ENCODE measurements at regions not wholly inside any gene's neighbourhood (a gene's known extent, or its start where the extent isn't known, plus 50 kb on each side); places are given as distances from the start of the nearest gene placed in this dataset.

- Histone ChIP-seq H3K27me3 (ENCODE audit: insufficient read depth, low read length, poor library complexity, severe bottlenecking) (no peaks in the 10 kb centered on the region), H3K9me3 (ENCODE audit: low read length) (no peaks in the 10 kb centered on the region), H3K27ac (ENCODE audit: low read depth, low read length) (no peak overlapping the region), H3K4me1 (ENCODE audit: insufficient read depth, low read length) (no peaks in the 10 kb centered on the region), H3K36me3 (ENCODE audit: insufficient read depth, low read length) (no peaks in the 10 kb centered on the region), H3K4me3 (ENCODE audit: low read length) (no peak overlapping the region)
- Mint-ChIP-seq H3K9me3 (peaks cover 0 to 7% (median 5%) of the 10 kb centered on the region in 5 donors), H3K4me3 (no peak overlapping the region), H3K27ac (no peak overlapping the region), H3K36me3 (no peaks in the 10 kb centered on the region), H3K4me1 (no peaks in the 10 kb centered on the region), H3K27me3 (peaks cover 1 to 5% of the 10 kb centered on the region in 2 donors)
- CTCF ChIA-PET, result no interaction called here
- POLR2A ChIA-PET, result no interaction called here
- no peak for DNase-seq
Measured at GRCh38 chr9:17905781-17906175, 326.9 kb downstream of the SH3GL2 start.

DNA sequence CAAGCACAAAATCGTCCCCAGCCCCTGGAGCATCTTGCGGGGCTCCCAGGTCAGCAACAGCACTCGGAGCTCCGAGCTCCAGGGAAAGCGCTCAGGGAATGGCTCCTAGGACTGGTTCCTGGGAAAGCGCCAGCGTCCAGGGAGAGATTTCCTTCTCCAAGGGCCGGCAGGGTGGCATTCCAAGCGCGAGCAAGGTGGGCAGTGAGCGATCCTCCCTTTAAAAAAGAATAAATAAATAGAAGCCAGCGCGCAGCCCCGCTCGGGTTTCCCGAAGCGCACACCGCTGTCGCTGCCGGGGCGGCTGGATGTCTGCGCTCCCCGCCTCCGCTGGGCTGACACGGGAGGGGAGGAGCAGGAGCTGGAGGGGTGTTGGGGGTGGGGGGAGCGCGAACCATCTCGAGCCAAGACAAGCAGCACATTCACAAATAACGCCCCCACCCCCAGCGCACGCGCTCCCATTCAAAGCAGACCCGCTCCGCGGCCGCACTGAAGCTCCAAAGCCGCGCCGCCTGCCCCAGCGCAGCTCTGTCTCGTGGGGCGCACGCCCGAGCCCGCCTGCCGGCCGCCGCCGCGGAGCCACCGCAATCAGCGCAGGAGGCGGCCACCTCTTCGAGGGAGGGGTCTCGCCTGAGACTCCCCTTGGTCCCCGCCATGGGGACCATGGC lies 327.4 kb downstream of the SH3GL2 start:
- no peak overlapping the region for H3K4me3 Mint-ChIP-seq
- CTCF ChIA-PET, result no interaction called here

GRCh38 chr9:17906841-17907778 lies 328.2 kb downstream of the SH3GL2 start:
- CTCF ChIA-PET, result no interaction called here
- H3K4me1 ChIP-seq (ENCODE audit: insufficient read depth, low read length), result no peaks in the 10 kb centered on the region
- H3K4me3 ChIP-seq (ENCODE audit: low read length), result no peak overlapping the region
- Mint-ChIP-seq H3K4me1 (no peaks in the 10 kb centered on the region), H3K27me3 (peaks cover 1 to 5% of the 10 kb centered on the region in 2 donors), H3K4me3 (no peak overlapping the region), H3K9me3 (peaks cover 0 to 7% (median 4%) of the 10 kb centered on the region in 5 donors), H3K36me3 (no peaks in the 10 kb centered on the region), H3K27ac (no peak overlapping the region)
- DNase-seq, result no peak
- no peaks in the 10 kb centered on the region for H3K9me3 ChIP-seq (ENCODE audit: low read length)
- H3K36me3 ChIP-seq (ENCODE audit: insufficient read depth, low read length), result no peaks in the 10 kb centered on the region
- H3K27ac ChIP-seq (ENCODE audit: low read depth, low read length), result no peak overlapping the region
- POLR2A ChIA-PET, result no interaction called here
- no peaks in the 10 kb centered on the region for H3K27me3 ChIP-seq (ENCODE audit: insufficient read depth, low read length, poor library complexity, severe bottlenecking)

More for the DNA sequence above, 327.4 kb downstream of the SH3GL2 start:
- Mint-ChIP-seq H3K27me3 (peaks cover 1 to 5% of the 10 kb centered on the region in 2 donors), H3K9me3 (peaks cover 0 to 7% (median 4%) of the 10 kb centered on the region in 5 donors), H3K4me1 (no peaks in the 10 kb centered on the region), H3K36me3 (no peaks in the 10 kb centered on the region), H3K27ac (no peak overlapping the region)
- H3K27me3 ChIP-seq (ENCODE audit: insufficient read depth, low read length, poor library complexity, severe bottlenecking), result no peaks in the 10 kb centered on the region
- no peak for DNase-seq
- no peak overlapping the region for H3K27ac ChIP-seq (ENCODE audit: low read depth, low read length)
- no peaks in the 10 kb centered on the region for H3K9me3 ChIP-seq (ENCODE audit: low read length)
- no peaks in the 10 kb centered on the region for H3K4me1 ChIP-seq (ENCODE audit: insufficient read depth, low read length)
- no peak overlapping the region for H3K4me3 ChIP-seq (ENCODE audit: low read length)
- POLR2A ChIA-PET, result no interaction called here
- H3K36me3 ChIP-seq (ENCODE audit: insufficient read depth, low read length), result no peaks in the 10 kb centered on the region

GRCh38 chr9:17907779-17908508 lies 329.1 kb downstream of the SH3GL2 start:
- no peaks in the 10 kb centered on the region for H3K4me1 Mint-ChIP-seq

GRCh38 chr9:17926246-17926645 lies 347.4 kb downstream of the SH3GL2 start:
- no peaks in the 10 kb centered on the region for H3K4me1 ChIP-seq (ENCODE audit: insufficient read depth, low read length)
- ChIA-PET POLR2A (no interaction called here), CTCF (no interaction called here)
- no peak for DNase-seq
- Mint-ChIP-seq H3K36me3 (no peaks in the 10 kb centered on the region), H3K4me3 (no peak overlapping the region), H3K27ac (no peak overlapping the region), H3K4me1 (no peaks in the 10 kb centered on the region), H3K9me3 (peaks cover 0 to 12% (median 4%) of the 10 kb centered on the region in 5 donors), H3K27me3 (no peaks in the 10 kb centered on the region)
- H3K9me3 ChIP-seq (ENCODE audit: low read length), result no peaks in the 10 kb centered on the region
- no peak overlapping the region for H3K27ac ChIP-seq (ENCODE audit: low read depth, low read length)
- H3K4me3 ChIP-seq (ENCODE audit: low read length), result no peak overlapping the region
- H3K36me3 ChIP-seq (ENCODE audit: insufficient read depth, low read length), result no peaks in the 10 kb centered on the region
- no peaks in the 10 kb centered on the region for H3K27me3 ChIP-seq (ENCODE audit: insufficient read depth, low read length, poor library complexity, severe bottlenecking)

More at GRCh38 chr9:17907779-17908508, 329.1 kb downstream of the SH3GL2 start:
- Mint-ChIP-seq H3K9me3 (peaks cover 0 to 7% (median 4%) of the 10 kb centered on the region in 5 donors), H3K27ac (no peak overlapping the region), H3K36me3 (no peaks in the 10 kb centered on the region), H3K4me3 (no peak overlapping the region), H3K27me3 (peaks cover 1 to 5% of the 10 kb centered on the region in 2 donors)
- H3K9me3 ChIP-seq (ENCODE audit: low read length), result no peaks in the 10 kb centered on the region
- no peak overlapping the region for H3K4me3 ChIP-seq (ENCODE audit: low read length)
- H3K36me3 ChIP-seq (ENCODE audit: insufficient read depth, low read length), result no peaks in the 10 kb centered on the region
- ChIA-PET POLR2A (no interaction called here), CTCF (no interaction called here)
- H3K27ac ChIP-seq (ENCODE audit: low read depth, low read length), result no peak overlapping the region
- no peaks in the 10 kb centered on the region for H3K4me1 ChIP-seq (ENCODE audit: insufficient read depth, low read length)
- H3K27me3 ChIP-seq (ENCODE audit: insufficient read depth, low read length, poor library complexity, severe bottlenecking), result no peaks in the 10 kb centered on the region
- DNase-seq, result no peak

GRCh38 chr9:17927616-17928015 lies 348.8 kb downstream of the SH3GL2 start:
- H3K27ac ChIP-seq (ENCODE audit: low read depth, low read length), result no peak overlapping the region
- Mint-ChIP-seq H3K4me1 (no peaks in the 10 kb centered on the region), H3K27ac (no peak overlapping the region), H3K9me3 (peaks cover 0 to 17% (median 5%) of the 10 kb centered on the region in 5 donors), H3K27me3 (no peaks in the 10 kb centered on the region), H3K36me3 (no peaks in the 10 kb centered on the region), H3K4me3 (no peak overlapping the region)
- H3K9me3 ChIP-seq (ENCODE audit: low read length), result no peaks in the 10 kb centered on the region
- H3K36me3 ChIP-seq (ENCODE audit: insufficient read depth, low read length), result no peaks in the 10 kb centered on the region
- H3K4me1 ChIP-seq (ENCODE audit: insufficient read depth, low read length), result no peaks in the 10 kb centered on the region
- CTCF ChIA-PET, result no interaction called here
- no peak overlapping the region for H3K4me3 ChIP-seq (ENCODE audit: low read length)
- POLR2A ChIA-PET, result no interaction called here
- H3K27me3 ChIP-seq (ENCODE audit: insufficient read depth, low read length, poor library complexity, severe bottlenecking), result no peaks in the 10 kb centered on the region
- no peak for DNase-seq

GRCh38 chr9:17928228-17928627 lies 349.4 kb downstream of the SH3GL2 start:
- Mint-ChIP-seq H3K9me3 (peaks cover 0 to 18% (median 5%) of the 10 kb centered on the region in 5 donors), H3K27ac (no peak overlapping the region), H3K36me3 (no peaks in the 10 kb centered on the region), H3K27me3 (no peaks in the 10 kb centered on the region), H3K4me3 (no peak overlapping the region), H3K4me1 (no peaks in the 10 kb centered on the region)
- Histone ChIP-seq H3K36me3 (ENCODE audit: insufficient read depth, low read length) (no peaks in the 10 kb centered on the region), H3K4me3 (ENCODE audit: low read length) (no peak overlapping the region), H3K4me1 (ENCODE audit: insufficient read depth, low read length) (no peaks in the 10 kb centered on the region), H3K9me3 (ENCODE audit: low read length) (no peaks in the 10 kb centered on the region), H3K27me3 (ENCODE audit: insufficient read depth, low read length, poor library complexity, severe bottlenecking) (no peaks in the 10 kb centered on the region), H3K27ac (ENCODE audit: low read depth, low read length) (no peak overlapping the region)
- ChIA-PET CTCF (no interaction called here), POLR2A (no interaction called here)
- DNase-seq, result no peak

DNA sequence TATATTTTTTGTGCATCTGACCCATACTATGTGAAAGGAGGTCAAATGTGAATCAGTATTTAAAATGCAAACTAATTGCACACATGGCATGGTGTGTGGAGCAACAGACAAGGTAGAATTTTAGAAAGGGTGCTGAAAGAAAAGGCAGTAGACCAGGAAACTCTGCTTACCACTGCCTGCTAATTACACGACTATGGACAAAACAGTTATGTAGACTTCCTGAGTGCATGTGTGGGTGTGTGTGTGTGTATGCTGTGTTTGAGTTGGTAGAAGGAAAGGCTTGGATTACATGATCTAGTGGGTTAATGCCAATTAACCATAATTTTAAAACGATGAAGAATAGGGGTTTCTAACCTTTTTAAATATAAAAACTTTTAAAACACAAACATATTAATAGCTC lies 349.9 kb downstream of the SH3GL2 start:
- Mint-ChIP-seq H3K27ac (no peak overlapping the region), H3K4me3 (no peak overlapping the region), H3K27me3 (no peaks in the 10 kb centered on the region), H3K4me1 (no peaks in the 10 kb centered on the region), H3K36me3 (no peaks in the 10 kb centered on the region), H3K9me3 (peaks cover 0 to 18% (median 5%) of the 10 kb centered on the region in 5 donors)
- CTCF ChIA-PET, result no interaction called here
- Histone ChIP-seq H3K27me3 (ENCODE audit: insufficient read depth, low read length, poor library complexity, severe bottlenecking) (no peaks in the 10 kb centered on the region), H3K27ac (ENCODE audit: low read depth, low read length) (no peak overlapping the region), H3K36me3 (ENCODE audit: insufficient read depth, low read length) (no peaks in the 10 kb centered on the region), H3K9me3 (ENCODE audit: low read length) (no peaks in the 10 kb centered on the region), H3K4me3 (ENCODE audit: low read length) (no peak overlapping the region), H3K4me1 (ENCODE audit: insufficient read depth, low read length) (no peaks in the 10 kb centered on the region)
- POLR2A ChIA-PET, result no interaction called here
- no peak for DNase-seq
